ENCODE measurements at regions not wholly inside any gene's neighbourhood (a gene's known extent, or its start where the extent isn't known, plus 50 kb on each side); places are given as distances from the start of the nearest gene placed in this dataset.

DNA sequence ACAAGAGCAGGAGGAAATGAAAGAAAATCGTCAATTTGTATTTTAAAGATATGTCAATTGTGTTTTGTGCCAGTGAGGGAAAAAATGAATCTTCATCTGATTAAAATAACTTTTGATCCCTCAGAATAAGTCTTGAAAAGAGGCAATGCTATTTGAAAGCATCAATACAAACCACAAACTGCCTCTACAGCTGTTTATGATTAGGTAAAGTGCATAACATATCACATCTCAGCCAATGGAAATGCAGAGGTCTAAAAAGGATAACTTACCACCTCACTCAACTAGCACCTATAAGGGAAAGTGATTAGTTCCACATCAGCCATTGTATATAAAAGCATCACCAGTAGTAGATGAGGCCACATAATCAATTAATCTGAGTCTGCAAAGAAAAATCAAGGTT is 492.2 kb upstream of the CDH2 start:
- TF ChIP-seq MEIS2 (CRISPR knock-in tag; IDR thresholded peaks at IDR 0.05) (no peak), ZNF207 (IDR thresholded peaks at IDR 0.05; ENCODE audit: borderline replicate concordance) (no peak), CHD2 (IDR thresholded peaks at IDR 0.05; ENCODE audit: low read depth, low read length) (no peak)
- TF ChIP-seq, protein P1, sequence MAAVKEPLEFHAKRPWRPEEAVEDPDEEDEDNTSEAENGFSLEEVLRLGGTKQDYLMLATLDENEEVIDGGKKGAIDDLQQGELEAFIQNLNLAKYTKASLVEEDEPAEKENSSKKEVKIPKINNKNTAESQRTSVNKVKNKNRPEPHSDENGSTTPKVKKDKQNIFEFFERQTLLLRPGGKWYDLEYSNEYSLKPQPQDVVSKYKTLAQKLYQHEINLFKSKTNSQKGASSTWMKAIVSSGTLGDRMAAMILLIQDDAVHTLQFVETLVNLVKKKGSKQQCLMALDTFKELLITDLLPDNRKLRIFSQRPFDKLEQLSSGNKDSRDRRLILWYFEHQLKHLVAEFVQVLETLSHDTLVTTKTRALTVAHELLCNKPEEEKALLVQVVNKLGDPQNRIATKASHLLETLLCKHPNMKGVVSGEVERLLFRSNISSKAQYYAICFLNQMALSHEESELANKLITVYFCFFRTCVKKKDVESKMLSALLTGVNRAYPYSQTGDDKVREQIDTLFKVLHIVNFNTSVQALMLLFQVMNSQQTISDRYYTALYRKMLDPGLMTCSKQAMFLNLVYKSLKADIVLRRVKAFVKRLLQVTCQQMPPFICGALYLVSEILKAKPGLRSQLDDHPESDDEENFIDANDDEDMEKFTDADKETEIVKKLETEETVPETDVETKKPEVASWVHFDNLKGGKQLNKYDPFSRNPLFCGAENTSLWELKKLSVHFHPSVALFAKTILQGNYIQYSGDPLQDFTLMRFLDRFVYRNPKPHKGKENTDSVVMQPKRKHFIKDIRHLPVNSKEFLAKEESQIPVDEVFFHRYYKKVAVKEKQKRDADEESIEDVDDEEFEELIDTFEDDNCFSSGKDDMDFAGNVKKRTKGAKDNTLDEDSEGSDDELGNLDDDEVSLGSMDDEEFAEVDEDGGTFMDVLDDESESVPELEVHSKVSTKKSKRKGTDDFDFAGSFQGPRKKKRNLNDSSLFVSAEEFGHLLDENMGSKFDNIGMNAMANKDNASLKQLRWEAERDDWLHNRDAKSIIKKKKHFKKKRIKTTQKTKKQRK (IDR thresholded peaks at IDR 0.05; ENCODE audit: low read length) = no peak
